SK-N-SH (cell line): ENCODE measurements at regions not wholly inside any gene's neighbourhood (a gene's known extent, or its start where the extent isn't known, plus 50 kb on each side); places are given as distances from the start of the nearest gene placed in this dataset.

ENCODE experiments used
- CTCF ChIP-seq: fragments of 200-600 bp; sonication (generic); IDR thresholded peaks from 2 replicates; pipeline ENCODE4 v1.6.1; 2017; ENCODE audit warnings: antibody characterized with exemption, mild to moderate bottlenecking, moderate library complexity
- JUND ChIP-seq: IDR thresholded peaks from 2 replicates; pipeline ENCODE4 v1.4.0; 2012
- MAX ChIP-seq: IDR thresholded peaks from 2 replicates; pipeline ENCODE4 v1.4.0; 2012; ENCODE audit warnings: low read depth
- RAD21 ChIP-seq: IDR thresholded peaks from 2 replicates; pipeline ENCODE4 v1.6.1; 2012; ENCODE audit warnings: mild to moderate bottlenecking, low read length
- REST ChIP-seq: IDR thresholded peaks from 2 replicates; pipeline ENCODE4 v1.6.1; 2012; ENCODE audit warnings: mild to moderate bottlenecking, low read depth, low read length, moderate library complexity
- RFX5 ChIP-seq: IDR thresholded peaks from 2 replicates; pipeline ENCODE4 v1.6.1; 2012; ENCODE audit warnings: mild to moderate bottlenecking, improper control_type of control experiment, low read length
- TEAD4 ChIP-seq: IDR thresholded peaks from 2 replicates; pipeline ENCODE4 v1.4.0; 2012; ENCODE audit warnings: mild to moderate bottlenecking, borderline replicate concordance; ENCODE audit not compliant: insufficient read depth
- USF2 ChIP-seq: fragments of 150-350 bp; IDR thresholded peaks from 2 replicates; pipeline ENCODE4 v1.6.1; 2017; ENCODE audit warnings: antibody characterized with exemption, low read length, low read depth, borderline replicate concordance

- TF ChIP-seq MAX (no peak), CTCF (no peak), RFX5 (no peak), JUND (no peak), USF2 (no peak), REST (no peak), RAD21 (no peak), TEAD4 (no peak)
These were observed 298.2 kb upstream of the ZC3H15 start for GRCh38 chr2:186187854-186188253.
